SK-N-SH (cell line): ENCODE measurements at regions not wholly inside any gene's neighbourhood (a gene's known extent, or its start where the extent isn't known, plus 50 kb on each side); places are given as distances from the start of the nearest gene placed in this dataset.
"Not testable (repeated sequence)": the region's sequence is repeated elsewhere in the genome, so short reads cannot be mapped to it uniquely, and the experiment has no call there.

Source experiments
- CTCF ChIA-PET: fragments of 300-600, 350-600 bp; formaldehyde crosslinking; extraction: SDS; loops from one replicate; lab custom pipeline; 2021; lab: Yijun Ruan, JAX
- POLR2A ChIA-PET: fragments of 350-600 bp; sonication (Branson Sonifier 250); formaldehyde crosslinking; extraction: SDS; loops from one replicate; lab custom pipeline; 2020; ENCODE audit warnings: antibody characterized with exemption, inconsistent platforms; lab: Yijun Ruan, JAX
- DNase-seq: peaks from one replicate; pipeline ENCODE4 v3.0.0; 2012
- H2AFZ ChIP-seq: fragments of 200-600 bp; sonication (generic); 2 replicates; pipeline ENCODE4 v1.8.1; 2016; ENCODE audit warnings: antibody characterized with exemption, mild to moderate bottlenecking, low read depth
- H3F3A ChIP-seq: fragments of 200-600 bp; sonication (generic); replicated peaks from 2 replicates; pipeline ENCODE3; 2016; ENCODE audit warnings: antibody characterized with exemption, mild to moderate bottlenecking; ENCODE audit not compliant: insufficient read depth
- H3K27ac ChIP-seq, 2 experiments: fragments of 200-500 bp in 1 of 2; fragments of 200-600 bp in 1 of 2; sonication (Bioruptor generic) in 1 of 2; sonication (generic), shearing (Covaris generic) in 1 of 2; 2 replicates each; pipeline versions ENCODE4 v1.5.1 to v1.6.1; 2014 to 2016; ENCODE audit warnings: low read depth in 2 of 2, inconsistent platforms in 1 of 2, low read length in 1 of 2, mild to moderate bottlenecking in 1 of 2, mixed read lengths in 1 of 2
- H3K27me3 ChIP-seq: fragments of 200-600 bp; sonication (generic), shearing (Covaris generic); 2 replicates; pipeline ENCODE4 v1.6.1; 2016; ENCODE audit warnings: mixed run types; ENCODE audit not compliant: insufficient read depth
- H3K36me3 ChIP-seq, 2 experiments: fragments of 200-500 bp in 1 of 2; fragments of 200-600 bp in 1 of 2; sonication (Bioruptor generic) in 1 of 2; sonication (generic) in 1 of 2; replicated peaks in 1 of 2; 2 replicates each; pipeline versions ENCODE3 to v1.5.1; 2014 to 2016; ENCODE audit warnings: low read length in 1 of 2, mild to moderate bottlenecking in 1 of 2; ENCODE audit not compliant: insufficient read depth in 2 of 2, control insufficient read depth in 1 of 2
- H3K4me1 ChIP-seq, 2 experiments: fragments of 200-500 bp in 1 of 2; fragments of 200-600 bp in 1 of 2; sonication (Bioruptor generic) in 1 of 2; sonication (generic), shearing (Covaris generic) in 1 of 2; 2 replicates each; pipeline versions ENCODE4 v1.5.1 to v1.6.1; 2014 to 2016; ENCODE audit warnings: low read depth in 1 of 2, low read length in 1 of 2, mixed run types in 1 of 2; ENCODE audit not compliant: insufficient read depth in 2 of 2, control insufficient read depth in 1 of 2
- H3K4me2 ChIP-seq: fragments of 200-600 bp; sonication (generic), shearing (Covaris generic); 2 replicates; pipeline ENCODE4 v1.6.1; 2017; ENCODE audit warnings: mixed run types
- H3K4me3 ChIP-seq, 2 experiments: fragments of 200-500 bp in 1 of 2; fragments of 200-600 bp in 1 of 2; sonication (Bioruptor generic) in 1 of 2; sonication (generic), shearing (Covaris generic) in 1 of 2; 2 replicates each; pipeline versions ENCODE4 v1.5.1 to v1.8.1; 2014 to 2016; ENCODE audit warnings: low read depth in 2 of 2, inconsistent platforms in 1 of 2, low read length in 1 of 2, mild to moderate bottlenecking in 1 of 2, mixed read lengths in 1 of 2, moderate library complexity in 1 of 2
- H3K79me2 ChIP-seq: fragments of 200-600 bp; sonication (generic); 2 replicates; pipeline ENCODE4 v1.8.1; 2017; ENCODE audit warnings: mild to moderate bottlenecking; ENCODE audit not compliant: insufficient read depth
- H3K9ac ChIP-seq: fragments of 200-600 bp; sonication (generic); 2 replicates; pipeline ENCODE4 v1.6.1; 2017; ENCODE audit warnings: mixed run types
- H3K9me2 ChIP-seq: fragments of 200-600 bp; sonication (generic); 2 replicates; pipeline ENCODE4 v1.6.1; 2017; ENCODE audit warnings: mixed run types
- H3K9me3 ChIP-seq: fragments of 200-600 bp; sonication (generic); 2 replicates; pipeline ENCODE4 v1.6.1; 2017; ENCODE audit warnings: mixed run types, mild to moderate bottlenecking, moderate library complexity
- H4K20me1 ChIP-seq: fragments of 200-600 bp; sonication (generic); 2 replicates; pipeline ENCODE4 v1.6.1; 2017; ENCODE audit warnings: mild to moderate bottlenecking, mixed run types; ENCODE audit not compliant: insufficient read depth
- CHD2 ChIP-seq: fragments of 150-350 bp; IDR thresholded peaks from 2 replicates; pipeline ENCODE4 v1.6.1; 2018; ENCODE audit warnings: low read length; ENCODE audit not compliant: partially characterized antibody
- EP300 ChIP-seq, 2 experiments: IDR thresholded peaks; 2 replicates each; pipeline versions ENCODE4 v1.4.0 to v1.6.1; 2012; ENCODE audit warnings: borderline replicate concordance in 1 of 2, low read depth in 1 of 2, low read length in 1 of 2
- EZH2phosphoT487 ChIP-seq: fragments of 200-600 bp; sonication (generic); IDR thresholded peaks from 2 replicates; pipeline ENCODE4 v1.6.1; 2017; ENCODE audit warnings: low read depth, mixed run types, mild to moderate bottlenecking, antibody characterized with exemption, moderate library complexity, borderline replicate concordance
- FOSL2 ChIP-seq: IDR thresholded peaks from 2 replicates; pipeline ENCODE4 v1.4.0; 2012; ENCODE audit warnings: low read depth, mild to moderate bottlenecking, moderate library complexity, borderline replicate concordance
- GATA2 ChIP-seq: sonication (generic); formaldehyde crosslinking; IDR thresholded peaks from 2 replicates; pipeline ENCODE4 v1.5.0; 2020; ENCODE audit warnings: mild to moderate bottlenecking, missing genetic modification reagents
- JUND ChIP-seq: IDR thresholded peaks from 2 replicates; pipeline ENCODE4 v1.4.0; 2012
- MEF2A ChIP-seq: IDR thresholded peaks from 2 replicates; pipeline ENCODE4 v1.4.0; 2012; ENCODE audit warnings: low read depth, borderline replicate concordance
- MXI1 ChIP-seq: IDR thresholded peaks from 2 replicates; pipeline ENCODE4 v1.6.1; 2012; ENCODE audit warnings: mild to moderate bottlenecking, low read depth, low read length, improper control_type of control experiment
- POLR2AphosphoS5 ChIP-seq: IDR thresholded peaks from 2 replicates; pipeline ENCODE4 v1.6.1; 2012; ENCODE audit warnings: low read depth, low read length
- RXRA ChIP-seq: IDR thresholded peaks from 2 replicates; pipeline ENCODE4 v1.4.0; 2012; ENCODE audit warnings: low read depth, mild to moderate bottlenecking, borderline replicate concordance
- WGBS: methylation state at CpG from one replicate; pipeline ENCODE4 v1.1.6; 2017; ENCODE audit warnings: low lambda C conversion rate; 5-methylcytosine and 5-hydroxymethylcytosine counted together
- TF ChIP-seq, protein P1 (sequence below): fragments of 150-350 bp; IDR thresholded peaks from 2 replicates; pipeline ENCODE4 v1.6.1; 2017; ENCODE audit warnings: antibody characterized with exemption, low read length, low read depth, borderline replicate concordance
- TF ChIP-seq, protein P2 (sequence below): fragments of 200-600 bp; sonication (generic); IDR thresholded peaks from 2 replicates; pipeline ENCODE4 v1.6.1; 2017; ENCODE audit warnings: antibody characterized with exemption, mild to moderate bottlenecking, moderate library complexity
- TF ChIP-seq, protein P3 (sequence below): fragments of 150-350 bp; IDR thresholded peaks from 2 replicates; pipeline ENCODE4 v1.6.1; 2016; ENCODE audit warnings: mild to moderate bottlenecking, low read depth, low read length
- TF ChIP-seq, protein P4 (sequence below): IDR thresholded peaks from 2 replicates; pipeline ENCODE4; 2012
- TF ChIP-seq, protein P5 (sequence below): IDR thresholded peaks from 2 replicates; pipeline ENCODE4 v1.4.0; 2012; ENCODE audit warnings: low read depth, borderline replicate concordance

DNA sequence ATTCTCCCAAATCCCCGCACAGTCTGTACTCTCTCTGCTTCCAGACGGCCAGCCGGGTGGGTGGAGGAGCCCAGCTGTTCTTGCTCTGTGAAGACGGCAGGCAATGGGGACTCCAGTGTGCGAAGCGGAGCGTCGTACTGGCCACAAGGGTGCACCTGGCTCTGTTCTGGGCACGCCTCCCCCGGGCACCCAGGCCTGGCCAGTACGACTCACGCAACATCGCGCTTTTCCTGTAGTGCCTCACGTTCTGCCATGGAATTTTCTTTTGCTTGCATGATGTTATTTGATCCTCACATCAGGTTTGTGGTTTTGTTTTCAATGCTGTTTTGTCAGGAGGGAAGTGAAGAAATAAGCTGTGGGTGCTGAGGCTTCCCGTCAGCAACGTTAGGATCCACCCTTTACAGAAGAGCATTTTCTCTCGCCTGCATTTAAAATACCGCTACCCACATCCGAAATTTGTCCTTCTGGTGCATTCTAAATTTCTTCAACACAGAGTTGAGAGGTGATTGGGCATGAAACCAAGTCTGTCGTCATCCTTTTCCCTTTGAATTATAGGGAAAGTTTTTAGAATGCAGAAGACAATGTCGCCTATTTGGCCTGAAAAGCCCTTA lies 311.7 kb downstream of the TRIM36 start:
- ChIA-PET POLR2A (no interaction called here), CTCF (no interaction called here)
- Histone ChIP-seq H3K9ac (no peak overlapping the region), H3K4me3 (no peak overlapping the region), H3K9me3 (no peaks in the 10 kb centered on the region), H3K36me3 (no peaks in the 10 kb centered on the region), H3K79me2 (no peaks in the 10 kb centered on the region), H3K4me1 (no peaks in the 10 kb centered on the region), H3K4me2 (no peak overlapping the region), H3K27me3 (no peaks in the 10 kb centered on the region), H4K20me1 (no peaks in the 10 kb centered on the region), H2AFZ (no peak overlapping the region), H3K27ac (no peak overlapping the region), H3K9me2 (no peaks in the 10 kb centered on the region), H3F3A (no peaks in the 10 kb centered on the region)
- TF ChIP-seq EP300 (IDR thresholded peaks at IDR 0.05; ENCODE audit: borderline replicate concordance in 1 of 2, low read depth in 1 of 2, low read length in 1 of 2): no peak
- TF ChIP-seq, protein P1, sequence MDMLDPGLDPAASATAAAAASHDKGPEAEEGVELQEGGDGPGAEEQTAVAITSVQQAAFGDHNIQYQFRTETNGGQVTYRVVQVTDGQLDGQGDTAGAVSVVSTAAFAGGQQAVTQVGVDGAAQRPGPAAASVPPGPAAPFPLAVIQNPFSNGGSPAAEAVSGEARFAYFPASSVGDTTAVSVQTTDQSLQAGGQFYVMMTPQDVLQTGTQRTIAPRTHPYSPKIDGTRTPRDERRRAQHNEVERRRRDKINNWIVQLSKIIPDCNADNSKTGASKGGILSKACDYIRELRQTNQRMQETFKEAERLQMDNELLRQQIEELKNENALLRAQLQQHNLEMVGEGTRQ: no peak
- TF ChIP-seq EZH2phosphoT487: no peak
- TF ChIP-seq MEF2A: no peak
- TF ChIP-seq JUND: no peak
- no peak for TF ChIP-seq MXI1
- no peak for TF ChIP-seq RXRA
- no peak for TF ChIP-seq CHD2
- TF ChIP-seq, protein P2, sequence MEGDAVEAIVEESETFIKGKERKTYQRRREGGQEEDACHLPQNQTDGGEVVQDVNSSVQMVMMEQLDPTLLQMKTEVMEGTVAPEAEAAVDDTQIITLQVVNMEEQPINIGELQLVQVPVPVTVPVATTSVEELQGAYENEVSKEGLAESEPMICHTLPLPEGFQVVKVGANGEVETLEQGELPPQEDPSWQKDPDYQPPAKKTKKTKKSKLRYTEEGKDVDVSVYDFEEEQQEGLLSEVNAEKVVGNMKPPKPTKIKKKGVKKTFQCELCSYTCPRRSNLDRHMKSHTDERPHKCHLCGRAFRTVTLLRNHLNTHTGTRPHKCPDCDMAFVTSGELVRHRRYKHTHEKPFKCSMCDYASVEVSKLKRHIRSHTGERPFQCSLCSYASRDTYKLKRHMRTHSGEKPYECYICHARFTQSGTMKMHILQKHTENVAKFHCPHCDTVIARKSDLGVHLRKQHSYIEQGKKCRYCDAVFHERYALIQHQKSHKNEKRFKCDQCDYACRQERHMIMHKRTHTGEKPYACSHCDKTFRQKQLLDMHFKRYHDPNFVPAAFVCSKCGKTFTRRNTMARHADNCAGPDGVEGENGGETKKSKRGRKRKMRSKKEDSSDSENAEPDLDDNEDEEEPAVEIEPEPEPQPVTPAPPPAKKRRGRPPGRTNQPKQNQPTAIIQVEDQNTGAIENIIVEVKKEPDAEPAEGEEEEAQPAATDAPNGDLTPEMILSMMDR: no peak
- TF ChIP-seq, protein P3, sequence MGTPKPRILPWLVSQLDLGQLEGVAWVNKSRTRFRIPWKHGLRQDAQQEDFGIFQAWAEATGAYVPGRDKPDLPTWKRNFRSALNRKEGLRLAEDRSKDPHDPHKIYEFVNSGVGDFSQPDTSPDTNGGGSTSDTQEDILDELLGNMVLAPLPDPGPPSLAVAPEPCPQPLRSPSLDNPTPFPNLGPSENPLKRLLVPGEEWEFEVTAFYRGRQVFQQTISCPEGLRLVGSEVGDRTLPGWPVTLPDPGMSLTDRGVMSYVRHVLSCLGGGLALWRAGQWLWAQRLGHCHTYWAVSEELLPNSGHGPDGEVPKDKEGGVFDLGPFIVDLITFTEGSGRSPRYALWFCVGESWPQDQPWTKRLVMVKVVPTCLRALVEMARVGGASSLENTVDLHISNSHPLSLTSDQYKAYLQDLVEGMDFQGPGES: no peak
- TF ChIP-seq, protein P4, sequence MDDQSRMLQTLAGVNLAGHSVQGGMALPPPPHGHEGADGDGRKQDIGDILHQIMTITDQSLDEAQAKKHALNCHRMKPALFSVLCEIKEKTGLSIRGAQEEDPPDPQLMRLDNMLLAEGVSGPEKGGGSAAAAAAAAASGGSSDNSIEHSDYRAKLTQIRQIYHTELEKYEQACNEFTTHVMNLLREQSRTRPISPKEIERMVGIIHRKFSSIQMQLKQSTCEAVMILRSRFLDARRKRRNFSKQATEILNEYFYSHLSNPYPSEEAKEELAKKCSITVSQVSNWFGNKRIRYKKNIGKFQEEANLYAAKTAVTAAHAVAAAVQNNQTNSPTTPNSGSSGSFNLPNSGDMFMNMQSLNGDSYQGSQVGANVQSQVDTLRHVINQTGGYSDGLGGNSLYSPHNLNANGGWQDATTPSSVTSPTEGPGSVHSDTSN: no peak
- TF ChIP-seq GATA2 (CRISPR knock-in tag): no peak
- TF ChIP-seq, protein P5, sequence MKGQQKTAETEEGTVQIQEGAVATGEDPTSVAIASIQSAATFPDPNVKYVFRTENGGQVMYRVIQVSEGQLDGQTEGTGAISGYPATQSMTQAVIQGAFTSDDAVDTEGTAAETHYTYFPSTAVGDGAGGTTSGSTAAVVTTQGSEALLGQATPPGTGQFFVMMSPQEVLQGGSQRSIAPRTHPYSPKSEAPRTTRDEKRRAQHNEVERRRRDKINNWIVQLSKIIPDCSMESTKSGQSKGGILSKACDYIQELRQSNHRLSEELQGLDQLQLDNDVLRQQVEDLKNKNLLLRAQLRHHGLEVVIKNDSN: no peak
- no peak for TF ChIP-seq POLR2AphosphoS5
- TF ChIP-seq FOSL2: no peak
- no peak for DNase-seq
- WGBS: 30% methylated on average over 20 of the region's 22 CpGs

DNA sequence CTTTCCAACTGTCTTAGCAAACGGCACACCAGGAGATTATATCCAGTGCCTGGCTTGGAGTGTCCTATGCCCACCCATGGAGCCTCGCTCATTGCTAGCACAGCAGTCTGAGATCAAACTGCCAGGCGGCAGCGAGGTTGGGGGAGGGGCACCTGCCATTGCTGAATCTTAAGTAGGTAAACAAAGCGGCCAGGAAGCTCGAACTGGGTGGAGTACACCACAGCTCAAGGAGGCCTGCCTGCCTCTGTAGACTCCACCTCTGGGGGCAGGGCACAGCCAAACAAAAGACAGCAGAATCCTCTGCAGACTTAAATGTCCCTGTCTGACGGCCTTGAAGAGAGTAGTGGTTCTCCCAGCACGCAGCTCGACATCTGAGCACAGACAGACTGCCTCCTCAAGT lies 325.0 kb downstream of the TRIM36 start:
- H3K27me3 ChIP-seq, H3K4me1 ChIP-seq, H3K36me3 ChIP-seq, H2AFZ ChIP-seq, POLR2A ChIA-PET, CTCF ChIA-PET, H3K27ac ChIP-seq, H3K9me3 ChIP-seq, DNase-seq, H3K9me2 ChIP-seq, H3K9ac ChIP-seq, H3K4me2 ChIP-seq, H3F3A ChIP-seq, H3K4me3 ChIP-seq, H3K79me2 ChIP-seq, H4K20me1 ChIP-seq: not testable (repeated sequence)
- WGBS: 2% methylated on average over 6 of the region's 9 CpGs
